HG03520 (cell line): ENCODE measurements at regions not wholly inside any gene's neighbourhood (a gene's known extent, or its start where the extent isn't known, plus 50 kb on each side); places are given as distances from the start of the nearest gene placed in this dataset.

Experiments used
- ATAC-seq: cut with Tn5 transposase; IDR thresholded peaks from one replicate; pipeline ENCODE4 v1.9.1; 2021; ENCODE audit warnings: mild to moderate bottlenecking, moderate library complexity; ENCODE audit not compliant: unreplicated experiment

DNA sequence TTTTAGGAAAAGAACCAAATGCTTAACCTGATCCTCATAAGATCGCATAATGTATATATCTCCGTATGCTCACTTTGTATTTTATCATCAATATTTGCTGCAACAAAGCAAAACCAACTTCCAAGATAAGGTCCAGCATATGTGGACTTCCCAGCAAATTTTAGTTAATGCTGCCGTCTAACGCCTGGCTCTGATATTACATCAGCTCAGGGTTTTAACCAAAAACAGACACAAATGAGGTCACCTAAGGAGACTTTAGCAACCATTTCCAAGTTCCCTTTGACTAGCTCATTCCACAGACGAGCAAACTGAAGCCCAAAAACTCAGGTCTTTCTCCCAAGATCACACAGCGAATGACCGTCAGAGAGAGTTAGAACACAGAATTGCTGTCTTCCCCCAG lies 59.4 kb upstream of the UCN3 start:
- no peak for ATAC-seq

DNA sequence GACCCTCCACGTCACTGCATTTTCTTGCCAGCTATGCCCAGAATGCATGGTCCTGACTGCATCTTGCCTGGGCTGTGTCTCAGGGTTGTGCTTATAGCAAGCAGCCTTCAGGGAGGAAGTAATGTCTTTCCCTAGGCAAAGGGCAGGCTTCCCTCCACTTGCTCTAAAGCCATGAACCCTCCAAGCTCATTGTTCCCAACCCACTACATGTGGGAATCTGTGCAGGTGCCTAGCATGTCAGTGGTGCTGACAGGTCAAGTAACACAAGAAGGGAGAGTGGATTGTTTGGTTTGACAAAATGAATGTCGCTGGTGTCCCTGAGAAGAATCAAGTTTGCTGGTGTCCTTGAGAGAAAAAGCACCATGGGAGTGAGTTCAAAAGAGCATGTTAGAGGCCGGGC lies 53.9 kb upstream of the UCN3 start:
- no peak for ATAC-seq

DNA sequence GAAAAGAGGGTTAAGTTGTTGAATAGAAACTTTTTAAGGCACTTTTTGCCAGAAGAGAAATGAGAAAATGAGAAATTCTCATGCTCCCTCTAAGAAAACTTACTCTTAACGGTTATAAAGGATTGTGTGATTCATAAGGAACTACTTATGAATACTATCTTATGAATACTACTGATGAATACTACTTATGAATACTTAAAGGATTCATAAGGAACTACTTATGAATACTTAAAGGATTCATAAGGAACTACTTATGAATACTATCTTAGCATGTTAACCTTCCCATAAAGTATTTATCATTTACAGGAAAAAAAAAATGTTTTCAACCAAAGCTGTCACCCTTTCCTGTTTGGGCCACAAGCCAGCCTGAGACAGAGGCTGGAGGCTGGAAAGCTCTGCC lies 53.1 kb upstream of the UCN3 start:
- ATAC-seq: no peak

DNA sequence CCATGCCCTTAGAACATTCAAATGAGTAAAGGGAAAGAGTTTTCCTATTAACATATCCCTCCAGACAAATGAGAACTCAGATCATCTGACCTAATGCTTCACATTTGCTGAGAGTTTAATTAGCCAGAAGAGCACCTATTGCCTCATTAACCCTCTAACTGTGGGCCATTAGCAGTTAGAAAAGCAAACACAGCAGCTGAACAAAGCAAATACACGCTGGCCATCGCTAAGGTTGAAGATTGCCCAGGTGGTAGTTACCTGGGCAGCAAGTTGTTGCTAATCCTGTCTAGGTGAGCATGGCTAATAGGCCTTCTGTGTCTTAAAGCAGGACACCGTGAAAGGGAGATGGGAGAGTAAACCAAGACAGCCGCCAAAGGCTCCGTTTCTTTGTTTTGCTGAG lies 49.9 kb upstream of the UCN3 start:
- no peak for ATAC-seq
